IMR-90 (cell line): ENCODE measurements at regions not wholly inside any gene's neighbourhood (a gene's known extent, or its start where the extent isn't known, plus 50 kb on each side); places are given as distances from the start of the nearest gene placed in this dataset.

Source experiments
- ATAC-seq: fragments of 200-7000 bp; cut with Tn5 transposase; 2 replicates; pipeline ENCODE4 v1.9.1; 2020; ENCODE audit warnings: low read depth, mild to moderate bottlenecking, moderate library complexity
- BruUV-seq: library from RNA; stranded (reverse); fragments of 400-500 nt; replicated peaks from 2 replicates; lab custom pipeline; 2021; lab: Mats Ljungman, UMichigan
- CTCF ChIA-PET: fragments of 300-600 bp; formaldehyde crosslinking; extraction: SDS; loops from one replicate; lab custom pipeline; 2021; ENCODE audit warnings: antibody characterized with exemption; lab: Yijun Ruan, JAX
- POLR2A ChIA-PET: fragments of 300-600 bp; sonication (Branson Sonifier 250); formaldehyde crosslinking; loops from one replicate; lab custom pipeline; 2022; ENCODE audit warnings: antibody characterized with exemption; ENCODE audit not compliant: unreplicated experiment; lab: Charles Lee
- DNase-seq: peaks from one replicate; pipeline ENCODE4 v3.0.0; 2013
- H2AFZ ChIP-seq: replicated peaks from 2 replicates; pipeline ENCODE3; 2013; ENCODE audit warnings: low read length, mild to moderate bottlenecking; ENCODE audit not compliant: poor library complexity
- H2AK5ac ChIP-seq: 2 replicates; pipeline ENCODE4 v1.6.1; 2013; ENCODE audit warnings: low read depth, low read length, inconsistent platforms
- H2AK9ac ChIP-seq: replicated peaks from 2 replicates; pipeline ENCODE3; 2013; ENCODE audit warnings: mild to moderate bottlenecking, low read depth, low read length, moderate library complexity; ENCODE audit not compliant: poor library complexity
- H2BK120ac ChIP-seq: 2 replicates; pipeline ENCODE4 v1.6.1; 2013; ENCODE audit warnings: low read depth, low read length, inconsistent platforms
- H2BK15ac ChIP-seq: 3 replicates; pipeline ENCODE4 v1.6.1; 2013; ENCODE audit warnings: low read depth, low read length, inconsistent platforms
- H2BK20ac ChIP-seq: 2 replicates; pipeline ENCODE4 v1.6.1; 2013; ENCODE audit warnings: low read depth, mild to moderate bottlenecking, inconsistent platforms, low read length, moderate library complexity
- H2BK5ac ChIP-seq: 2 replicates; pipeline ENCODE4 v1.6.1; 2013; ENCODE audit warnings: mild to moderate bottlenecking, low read depth, low read length, inconsistent platforms; ENCODE audit not compliant: poor library complexity, severe bottlenecking
- H3K14ac ChIP-seq: replicated peaks from 2 replicates; pipeline ENCODE4 v1.6.1; 2013; ENCODE audit warnings: low read depth, low read length, inconsistent platforms
- H3K18ac ChIP-seq: 2 replicates; pipeline ENCODE4 v1.6.1; 2013; ENCODE audit warnings: low read depth, low read length, control low read depth
- H3K23ac ChIP-seq: 2 replicates; pipeline ENCODE4 v1.6.1; 2013; ENCODE audit warnings: low read depth, low read length, inconsistent platforms
- H3K27ac ChIP-seq: 2 replicates; pipeline ENCODE4 v1.5.1; 2013; ENCODE audit warnings: mild to moderate bottlenecking, control low read depth, low read length; ENCODE audit not compliant: insufficient read depth
- H3K27me3 ChIP-seq: 2 replicates; pipeline ENCODE4 v1.6.1; 2013; ENCODE audit warnings: low read length; ENCODE audit not compliant: control insufficient read depth, insufficient read depth
- H3K36me3 ChIP-seq: 2 replicates; pipeline ENCODE4 v1.6.1; 2013; ENCODE audit warnings: low read length, mixed read lengths; ENCODE audit not compliant: control insufficient read depth, insufficient read depth
- H3K4ac ChIP-seq: 2 replicates; pipeline ENCODE4 v1.6.1; 2013; ENCODE audit warnings: low read depth, low read length, inconsistent platforms
- H3K4me1 ChIP-seq: 2 replicates; pipeline ENCODE4 v1.6.1; 2013; ENCODE audit warnings: low read length, mixed read lengths; ENCODE audit not compliant: control insufficient read depth, insufficient read depth
- H3K4me2 ChIP-seq: 2 replicates; pipeline ENCODE4 v1.6.1; 2013; ENCODE audit warnings: low read depth, mild to moderate bottlenecking, control low read depth, low read length, moderate library complexity
- H3K4me3 ChIP-seq: 2 replicates; pipeline ENCODE4 v1.5.1; 2013; ENCODE audit warnings: low read depth, mild to moderate bottlenecking, control low read depth, low read length, moderate library complexity; ENCODE audit not compliant: insufficient read depth
- H3K56ac ChIP-seq: 2 replicates; pipeline ENCODE4 v1.6.1; 2013; ENCODE audit warnings: low read length, inconsistent platforms; ENCODE audit not compliant: insufficient read depth; ENCODE audit errors: extremely low read depth
- H3K79me1 ChIP-seq, 2 experiments: 2 replicates each; pipeline ENCODE4 v1.6.1; 2013; ENCODE audit warnings: low read length in 2 of 2, inconsistent platforms in 1 of 2, low read depth in 1 of 2
- H3K9ac ChIP-seq: 2 replicates; pipeline ENCODE4 v1.6.1; 2013; ENCODE audit warnings: low read depth, low read length, control low read depth
- H3K9me1 ChIP-seq: 2 replicates; pipeline ENCODE4 v1.6.1; 2013; ENCODE audit warnings: low read length, inconsistent platforms; ENCODE audit not compliant: insufficient read depth
- H3K9me3 ChIP-seq: 2 replicates; pipeline ENCODE4 v1.6.1; 2013; ENCODE audit warnings: low read length; ENCODE audit not compliant: control insufficient read depth, insufficient read depth
- H4K20me1 ChIP-seq: 2 replicates; pipeline ENCODE4 v1.6.1; 2013; ENCODE audit warnings: low read length, inconsistent platforms; ENCODE audit not compliant: insufficient read depth
- H4K5ac ChIP-seq: 2 replicates; pipeline ENCODE4 v1.6.1; 2013; ENCODE audit warnings: mild to moderate bottlenecking, low read depth, low read length, control low read depth
- H4K8ac ChIP-seq, 2 experiments: 2 replicates each; pipeline ENCODE4 v1.6.1; 2013; ENCODE audit warnings: low read depth in 2 of 2, low read length in 2 of 2, control low read depth in 1 of 2, inconsistent platforms in 1 of 2
- H4K91ac ChIP-seq: 2 replicates; pipeline ENCODE4 v1.6.1; 2013; ENCODE audit warnings: low read depth, low read length, inconsistent platforms; ENCODE audit not compliant: insufficient read depth
- BHLHE40 ChIP-seq: fragments of 150-350 bp; IDR thresholded peaks from 2 replicates; pipeline ENCODE4 v1.6.1; 2016; ENCODE audit warnings: mild to moderate bottlenecking, low read depth, low read length
- CEBPB ChIP-seq: IDR thresholded peaks from 2 replicates; pipeline ENCODE4 v1.6.1; 2012; ENCODE audit warnings: low read depth, low read length, improper control_type of control experiment
- CHD1 ChIP-seq: IDR thresholded peaks from 2 replicates; pipeline ENCODE4 v1.6.1; 2012; ENCODE audit warnings: low read depth, low read length, improper control_type of control experiment
- FOS ChIP-seq: fragments of 150-350 bp; IDR thresholded peaks from 2 replicates; pipeline ENCODE4 v1.6.1; 2016; ENCODE audit warnings: low read depth, low read length
- MAZ ChIP-seq: IDR thresholded peaks from 2 replicates; pipeline ENCODE4 v1.6.1; 2012; ENCODE audit warnings: low read depth, mild to moderate bottlenecking, low read length, improper control_type of control experiment, moderate library complexity, borderline replicate concordance
- MXI1 ChIP-seq: IDR thresholded peaks from 2 replicates; pipeline ENCODE4 v1.6.1; 2012; ENCODE audit warnings: low read depth, mild to moderate bottlenecking, low read length, moderate library complexity, borderline replicate concordance
- NFE2L2 ChIP-seq: fragments of 150-350 bp; IDR thresholded peaks from 2 replicates; pipeline ENCODE4 v1.6.1; 2016; ENCODE audit warnings: low read depth, mild to moderate bottlenecking, low read length
- POLR2A ChIP-seq: IDR thresholded peaks from 2 replicates; pipeline ENCODE4 v1.6.1; 2012; ENCODE audit warnings: mild to moderate bottlenecking, low read depth, low read length
- RAD21 ChIP-seq: IDR thresholded peaks from 2 replicates; pipeline ENCODE4 v1.6.1; 2012; ENCODE audit warnings: low read length, improper control_type of control experiment
- RFX5 ChIP-seq: IDR thresholded peaks from 2 replicates; pipeline ENCODE4 v1.8.0; 2012; ENCODE audit warnings: low read depth, mild to moderate bottlenecking, low read length, moderate library complexity
- SMC3 ChIP-seq: fragments of 150-350 bp; IDR thresholded peaks from 2 replicates; pipeline ENCODE4 v1.6.1; 2016; ENCODE audit warnings: low read depth, mild to moderate bottlenecking, antibody characterized with exemption, low read length, moderate library complexity
- WGBS, 2 experiments: methylation state at CpG; one replicate each; pipeline versions ENCODE4 v1.1.5 to v1.1.7; 2013; ENCODE audit warnings: missing lambda C conversion rate in 2 of 2; ENCODE audit not compliant: insufficient read length in 1 of 2; ENCODE audit errors: extremely low coverage in 2 of 2; 5-methylcytosine and 5-hydroxymethylcytosine counted together
- dilution Hi-C: fragments of 300-500 bp; cut with HindIII; formaldehyde crosslinking; loops from one replicate; pipeline ENCODE4 v1.14.3; 2018; ENCODE audit warnings: low sequenced_read_pairs; ENCODE audit not compliant: unreplicated experiment
- in situ Hi-C: fragments of 300-500 bp; cut with MboI; formaldehyde crosslinking; loops from 3 replicates; pipeline ENCODE4 v1.14.3; 2019; ENCODE audit warnings: low sequenced_read_pairs, inconsistent platforms, mixed read lengths
- intact Hi-C: fragments of 100-400 bp; cut with micrococcal nuclease; formaldehyde crosslinking; loops from 2 replicates; pipeline ENCODE4 v1.10.0; 2022
- TF ChIP-seq, protein P1 (sequence below): fragments of 150-350 bp; IDR thresholded peaks from 2 replicates; pipeline ENCODE4 v1.6.1; 2016; ENCODE audit warnings: low read depth, mild to moderate bottlenecking, low read length, moderate library complexity, borderline replicate concordance
- TF ChIP-seq, protein P2 (sequence below): fragments of 150-350 bp; IDR thresholded peaks from 2 replicates; pipeline ENCODE4 v1.6.1; 2017; ENCODE audit warnings: mild to moderate bottlenecking, antibody characterized with exemption, low read length, low read depth
- TF ChIP-seq, protein P3 (sequence below): conservative IDR thresholded peaks from 2 replicates; pipeline ENCODE4 v1.5.1; 2012; ENCODE audit warnings: mild to moderate bottlenecking, low read depth, low read length, improper control_type of control experiment

DNA sequence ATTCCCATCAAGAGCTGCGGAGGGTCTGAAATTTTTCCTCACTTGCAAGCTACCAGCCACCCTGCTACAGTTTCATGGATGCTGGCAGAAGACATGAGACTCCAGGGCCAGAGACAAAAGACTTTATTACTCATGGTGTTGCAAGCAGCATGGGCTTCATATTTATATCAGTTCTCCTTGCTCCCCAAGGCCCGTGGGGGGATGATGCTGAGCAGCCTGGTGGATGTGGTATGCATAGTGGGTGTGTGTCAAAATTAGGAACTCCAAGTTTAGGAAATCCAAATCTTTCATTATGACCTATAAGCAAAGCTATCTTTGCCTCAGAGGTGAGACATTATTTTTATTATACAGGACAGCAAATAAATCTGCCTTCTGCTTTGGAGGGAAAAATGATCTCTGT, 105.7 kb upstream of the ALDH1B1 start:
- H4K20me1 ChIP-seq: no peaks in the 10 kb centered on the region
- no peak overlapping the region for H3K27ac ChIP-seq
- H3K14ac ChIP-seq: no peak overlapping the region
- no peak overlapping the region for H2AK9ac ChIP-seq
- H3K18ac ChIP-seq: no peak overlapping the region
- H3K9ac ChIP-seq: no peak overlapping the region
- no peak overlapping the region for H2BK5ac ChIP-seq
- DNase-seq (no peak), ATAC-seq (no peak)
- H2BK20ac ChIP-seq: no peak overlapping the region
- BruUV-seq: no TSS peak
- H3K23ac ChIP-seq: no peak overlapping the region
- H2BK120ac ChIP-seq: no peak overlapping the region
- H4K8ac ChIP-seq: no peak overlapping the region
- no peak overlapping the region for H2AK5ac ChIP-seq
- H4K5ac ChIP-seq: no peak overlapping the region
- ChIA-PET CTCF (no interaction called here), POLR2A (no interaction called here)
- no peak for TF ChIP-seq POLR2A
- no peak for TF ChIP-seq RAD21
- no peak for TF ChIP-seq NFE2L2
- no peak for TF ChIP-seq MXI1
- no peak for TF ChIP-seq MAZ
- TF ChIP-seq, protein P1, sequence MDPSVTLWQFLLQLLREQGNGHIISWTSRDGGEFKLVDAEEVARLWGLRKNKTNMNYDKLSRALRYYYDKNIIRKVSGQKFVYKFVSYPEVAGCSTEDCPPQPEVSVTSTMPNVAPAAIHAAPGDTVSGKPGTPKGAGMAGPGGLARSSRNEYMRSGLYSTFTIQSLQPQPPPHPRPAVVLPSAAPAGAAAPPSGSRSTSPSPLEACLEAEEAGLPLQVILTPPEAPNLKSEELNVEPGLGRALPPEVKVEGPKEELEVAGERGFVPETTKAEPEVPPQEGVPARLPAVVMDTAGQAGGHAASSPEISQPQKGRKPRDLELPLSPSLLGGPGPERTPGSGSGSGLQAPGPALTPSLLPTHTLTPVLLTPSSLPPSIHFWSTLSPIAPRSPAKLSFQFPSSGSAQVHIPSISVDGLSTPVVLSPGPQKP: no peak
- TF ChIP-seq RFX5: no peak
- TF ChIP-seq, protein P2, sequence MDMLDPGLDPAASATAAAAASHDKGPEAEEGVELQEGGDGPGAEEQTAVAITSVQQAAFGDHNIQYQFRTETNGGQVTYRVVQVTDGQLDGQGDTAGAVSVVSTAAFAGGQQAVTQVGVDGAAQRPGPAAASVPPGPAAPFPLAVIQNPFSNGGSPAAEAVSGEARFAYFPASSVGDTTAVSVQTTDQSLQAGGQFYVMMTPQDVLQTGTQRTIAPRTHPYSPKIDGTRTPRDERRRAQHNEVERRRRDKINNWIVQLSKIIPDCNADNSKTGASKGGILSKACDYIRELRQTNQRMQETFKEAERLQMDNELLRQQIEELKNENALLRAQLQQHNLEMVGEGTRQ: no peak
- TF ChIP-seq, protein P3, sequence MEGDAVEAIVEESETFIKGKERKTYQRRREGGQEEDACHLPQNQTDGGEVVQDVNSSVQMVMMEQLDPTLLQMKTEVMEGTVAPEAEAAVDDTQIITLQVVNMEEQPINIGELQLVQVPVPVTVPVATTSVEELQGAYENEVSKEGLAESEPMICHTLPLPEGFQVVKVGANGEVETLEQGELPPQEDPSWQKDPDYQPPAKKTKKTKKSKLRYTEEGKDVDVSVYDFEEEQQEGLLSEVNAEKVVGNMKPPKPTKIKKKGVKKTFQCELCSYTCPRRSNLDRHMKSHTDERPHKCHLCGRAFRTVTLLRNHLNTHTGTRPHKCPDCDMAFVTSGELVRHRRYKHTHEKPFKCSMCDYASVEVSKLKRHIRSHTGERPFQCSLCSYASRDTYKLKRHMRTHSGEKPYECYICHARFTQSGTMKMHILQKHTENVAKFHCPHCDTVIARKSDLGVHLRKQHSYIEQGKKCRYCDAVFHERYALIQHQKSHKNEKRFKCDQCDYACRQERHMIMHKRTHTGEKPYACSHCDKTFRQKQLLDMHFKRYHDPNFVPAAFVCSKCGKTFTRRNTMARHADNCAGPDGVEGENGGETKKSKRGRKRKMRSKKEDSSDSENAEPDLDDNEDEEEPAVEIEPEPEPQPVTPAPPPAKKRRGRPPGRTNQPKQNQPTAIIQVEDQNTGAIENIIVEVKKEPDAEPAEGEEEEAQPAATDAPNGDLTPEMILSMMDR: no peak
- no peak for TF ChIP-seq BHLHE40
- TF ChIP-seq CEBPB: no peak
- TF ChIP-seq SMC3: no peak
- TF ChIP-seq FOS: no peak
- TF ChIP-seq CHD1: no peak
- no peaks in the 10 kb centered on the region for H3K4me1 ChIP-seq
- no peak overlapping the region for H2AFZ ChIP-seq
- no peak overlapping the region for H3K4ac ChIP-seq
- WGBS, 2 experiments: no CpG with 5 or more reads among the region's 2 CpGs
- in situ Hi-C loops: no loop called here
- dilution Hi-C loops: no loop called here
- peaks cover 43% of the 10 kb centered on the region for H3K27me3 ChIP-seq
- no peaks in the 10 kb centered on the region for H3K79me1 ChIP-seq
- H2BK15ac ChIP-seq: no peak overlapping the region
- no peak overlapping the region for H3K56ac ChIP-seq
- 0 out of 2 replicates have a peak, but pooled peaks cover 2% of the 10 kb centered on the region for H3K9me3 ChIP-seq
- intact Hi-C loops: no loop called here
- H4K91ac ChIP-seq: no peak overlapping the region
- H3K36me3 ChIP-seq: no peaks in the 10 kb centered on the region
- no peaks in the 10 kb centered on the region for H3K9me1 ChIP-seq
- no peak overlapping the region for H3K4me2 ChIP-seq
- H3K4me3 ChIP-seq: no peak overlapping the region
